Glomerular visceral epithelial cell (primary cell): ENCODE measurements at regions not wholly inside any gene's neighbourhood (a gene's known extent, or its start where the extent isn't known, plus 50 kb on each side); places are given as distances from the start of the nearest gene placed in this dataset.

Experiments
- DNase-seq: peaks from one replicate; pipeline ENCODE4 v3.0.0-alpha.2; 2016; ENCODE audit errors: extremely low spot score

DNA sequence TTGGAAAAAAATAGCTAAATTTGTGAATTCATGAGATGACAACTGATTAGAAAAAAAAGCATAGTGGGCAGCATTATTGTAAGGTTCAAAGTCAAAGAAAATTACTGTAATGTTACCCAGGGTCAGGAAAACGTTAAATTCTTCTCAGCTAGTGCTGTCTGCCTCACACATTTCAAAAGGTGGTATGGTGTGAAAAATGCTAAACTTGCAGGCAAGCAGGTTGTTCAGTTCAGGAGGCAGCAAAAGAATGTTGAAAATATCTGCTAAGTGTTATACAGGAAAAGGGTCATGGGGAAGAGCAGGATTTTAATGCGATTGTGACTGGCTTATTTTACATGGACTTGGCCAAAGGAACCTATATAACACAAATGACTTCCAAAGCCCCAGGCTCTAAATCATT is 232.5 kb upstream of the NDST3 start:
- DNase-seq: no peak

GRCh38 chr4:117811731-117812130 is 222.6 kb upstream of the NDST3 start:
- no peak for DNase-seq

DNA sequence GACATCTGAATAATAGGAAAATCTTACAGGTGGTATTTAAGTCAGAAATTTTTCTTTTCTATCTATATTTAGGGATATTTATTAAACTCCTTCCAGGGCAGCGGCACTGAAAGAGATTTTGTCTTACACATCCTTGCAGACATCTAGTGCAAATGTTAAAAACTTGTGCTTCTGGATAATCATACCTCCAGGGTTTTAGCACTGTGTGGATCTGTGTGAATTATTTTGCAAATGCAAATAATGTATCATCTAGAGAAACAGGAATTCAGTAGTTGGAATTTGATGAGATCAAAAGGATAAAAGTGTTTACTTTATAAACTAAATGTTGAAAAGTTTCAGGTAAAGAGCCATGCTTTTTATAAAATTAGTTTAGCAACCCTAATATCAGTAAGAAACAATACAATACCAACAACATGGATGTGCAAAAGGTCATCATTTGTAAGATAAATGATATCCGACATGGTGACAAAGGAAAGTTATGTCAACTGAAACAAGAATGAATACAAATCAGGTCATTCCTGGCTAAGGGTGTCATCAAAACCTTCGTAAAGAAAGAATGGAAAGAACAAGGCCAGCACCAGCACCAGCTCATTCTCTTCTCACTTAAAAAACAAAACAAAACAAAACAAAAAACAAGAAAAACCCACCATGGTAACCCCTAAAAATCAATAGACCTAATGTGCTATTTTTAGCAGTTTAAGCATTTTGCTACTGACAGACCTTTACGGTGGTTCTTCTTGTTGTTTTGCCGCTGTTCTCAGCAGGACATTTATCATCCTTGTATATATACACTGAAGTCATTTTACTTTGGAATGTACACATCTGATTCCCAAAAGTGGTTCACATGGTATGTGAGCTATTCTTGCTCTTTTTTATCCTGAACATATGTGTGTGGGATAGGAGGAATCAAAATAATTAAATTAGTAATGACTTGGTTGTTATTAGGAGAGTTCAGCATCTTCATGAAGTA is 219.7 kb upstream of the NDST3 start:
- DNase-seq: no peak

DNA sequence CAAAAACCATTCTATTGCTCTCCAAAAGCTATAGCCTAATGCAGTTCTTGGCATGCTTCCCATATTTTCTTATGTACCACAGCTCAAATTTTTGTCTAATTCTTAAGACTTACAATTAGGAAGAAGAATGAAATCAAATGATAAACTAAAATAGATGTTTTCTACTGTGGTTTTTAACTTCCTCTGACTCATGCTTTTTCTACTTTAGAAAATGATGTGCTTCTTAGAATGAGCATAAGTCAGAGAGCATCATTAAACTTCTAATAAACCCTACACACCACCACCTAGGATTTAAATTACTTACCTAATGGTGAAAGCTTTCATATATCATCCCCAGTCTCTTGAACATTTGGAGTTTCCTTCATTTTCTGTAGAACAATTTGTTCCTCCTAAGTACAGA is 217.0 kb upstream of the NDST3 start:
- DNase-seq: peak; percentile 1

DNA sequence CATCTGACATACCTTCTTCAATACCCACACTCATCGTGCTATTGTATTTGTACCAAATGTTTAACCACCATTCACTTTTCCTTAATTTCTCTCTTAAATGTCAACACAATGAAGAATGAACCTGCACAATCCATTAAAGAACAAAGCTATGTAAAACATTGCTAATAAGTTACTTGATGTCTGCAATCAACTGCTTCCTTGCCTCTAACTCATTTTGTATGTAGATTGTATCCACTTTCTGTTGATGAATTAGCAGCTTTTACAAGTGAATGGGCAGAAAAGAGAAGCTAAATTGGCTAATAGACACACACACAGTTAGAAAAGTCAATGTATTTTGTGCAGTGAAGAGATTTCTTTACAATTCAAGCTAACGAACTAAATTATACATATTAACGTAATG is 212.5 kb upstream of the NDST3 start:
- no peak for DNase-seq

DNA sequence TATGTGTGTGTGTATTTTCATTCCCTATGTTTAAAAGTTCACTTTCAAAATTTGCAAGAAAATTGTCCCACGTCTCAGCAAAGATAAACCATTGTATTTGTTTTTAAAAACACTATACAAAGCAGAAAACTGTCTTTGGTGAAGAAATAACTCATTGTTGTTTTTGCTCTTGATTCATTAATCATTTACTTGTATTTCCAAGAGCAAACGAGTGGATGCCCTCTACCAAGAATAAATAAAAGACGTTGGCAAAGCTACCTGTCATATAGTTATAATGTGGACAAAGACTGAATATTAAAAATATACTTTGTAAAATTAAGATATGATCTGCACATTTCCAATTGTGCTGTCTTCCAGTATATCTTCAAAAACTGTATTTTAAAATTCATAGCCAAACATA is 210.9 kb upstream of the NDST3 start:
- DNase-seq: no peak

DNA sequence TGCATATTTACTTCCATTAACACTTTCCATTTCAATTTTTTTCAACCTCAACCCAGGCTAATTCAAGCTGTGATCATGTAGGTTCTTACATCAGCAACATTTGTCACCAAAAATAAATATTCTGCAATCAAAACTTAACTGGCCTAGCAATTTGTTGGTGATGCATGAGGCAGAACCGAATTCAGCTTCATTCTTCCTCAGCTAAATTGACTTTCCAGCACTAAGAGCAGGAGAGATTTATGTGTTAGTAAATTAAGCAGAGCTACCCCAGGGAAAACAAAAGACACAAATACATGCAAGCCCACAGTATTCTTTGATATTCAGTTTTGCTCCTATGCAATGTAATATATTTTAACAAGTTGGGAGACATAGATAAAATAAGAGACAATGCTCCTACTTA is 208.7 kb upstream of the NDST3 start:
- DNase-seq: no peak

DNA sequence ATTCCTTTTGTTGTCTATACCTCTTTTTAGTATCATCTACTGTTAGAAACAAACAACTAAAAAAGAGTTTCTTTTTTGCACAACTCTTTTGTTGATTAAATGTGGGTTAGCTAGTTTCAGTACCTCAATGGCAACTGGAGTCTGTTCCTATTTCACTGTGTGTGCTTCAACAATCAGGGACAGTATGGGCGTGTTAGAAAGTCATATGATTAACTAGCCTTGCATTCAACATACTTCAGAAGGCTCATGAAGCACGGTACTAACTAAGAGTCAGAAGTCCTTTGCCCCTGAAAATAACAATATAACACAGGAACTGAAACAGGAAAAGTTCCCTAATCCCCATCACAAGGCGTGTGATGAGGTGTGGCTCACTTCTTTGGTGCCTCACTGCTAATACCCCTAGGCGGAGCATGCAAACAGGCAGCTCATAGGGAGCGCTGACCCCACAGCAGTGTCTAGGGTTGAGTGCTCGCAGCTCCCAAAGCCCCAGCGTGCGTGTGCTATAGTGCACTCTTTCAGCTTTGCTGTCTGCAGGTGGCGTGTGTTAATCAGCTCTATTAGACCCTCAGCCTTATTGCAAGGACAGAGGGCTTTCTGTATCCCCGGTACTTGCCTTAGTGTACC is 203.1 kb upstream of the NDST3 start:
- DNase-seq: no peak

DNA sequence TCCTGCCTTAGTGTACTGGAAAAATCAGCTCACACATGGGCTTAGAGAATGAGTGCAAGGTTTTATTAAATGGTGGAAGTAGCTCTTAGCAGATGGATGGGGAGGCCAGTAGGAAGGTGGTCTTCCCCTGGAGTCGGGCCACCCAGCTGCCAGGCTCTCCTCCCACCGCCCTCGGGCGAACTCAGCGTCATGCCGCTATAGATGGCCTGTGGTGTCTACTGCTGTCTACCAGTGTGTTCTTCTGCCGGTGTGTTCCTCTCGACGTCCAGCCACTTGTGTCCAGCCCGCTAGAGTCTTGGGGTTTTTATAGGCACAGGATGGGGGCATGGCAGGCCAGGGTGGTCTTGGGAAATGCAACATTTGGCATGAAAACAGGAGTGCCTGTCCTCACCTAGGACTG is 198.7 kb upstream of the NDST3 start:
- DNase-seq: no peak

DNA sequence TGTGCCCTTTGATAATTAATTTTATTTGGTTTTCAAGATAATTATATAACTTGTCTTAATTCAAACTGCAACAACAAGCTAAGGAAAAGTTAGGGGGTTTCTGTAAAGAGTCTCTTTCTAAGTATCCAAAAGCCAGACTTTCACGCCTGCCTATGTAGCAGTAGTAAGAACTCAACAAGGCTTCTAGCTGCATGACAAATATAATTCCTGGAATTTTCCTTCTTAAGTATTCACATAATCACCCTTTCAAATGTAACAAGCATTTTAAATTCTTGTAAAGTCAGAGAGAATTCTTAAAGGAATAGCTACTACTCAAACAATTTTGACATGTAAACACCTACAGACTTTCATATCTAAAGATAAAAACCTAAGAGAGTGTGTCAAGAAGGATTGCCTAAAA is 189.7 kb upstream of the NDST3 start:
- no peak for DNase-seq

DNA sequence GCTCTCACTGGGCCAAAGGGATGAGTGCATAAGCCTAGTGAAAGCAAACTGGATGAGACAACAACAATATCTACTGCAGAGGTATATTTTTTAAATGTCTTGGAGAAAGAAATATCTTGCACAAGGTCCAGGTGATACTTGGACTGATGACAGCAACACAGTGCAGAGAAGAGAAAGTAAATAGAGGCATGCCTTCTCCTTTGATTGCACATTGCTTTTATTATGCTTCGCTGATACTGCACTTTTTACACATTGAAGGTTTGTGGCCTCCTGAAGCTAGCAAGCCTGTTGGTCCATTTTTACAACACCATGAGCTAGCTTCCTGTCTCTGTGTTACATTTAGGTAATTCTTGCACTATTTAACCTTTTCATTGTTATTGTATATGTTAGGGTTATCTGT is 189.0 kb upstream of the NDST3 start:
- no peak for DNase-seq

DNA sequence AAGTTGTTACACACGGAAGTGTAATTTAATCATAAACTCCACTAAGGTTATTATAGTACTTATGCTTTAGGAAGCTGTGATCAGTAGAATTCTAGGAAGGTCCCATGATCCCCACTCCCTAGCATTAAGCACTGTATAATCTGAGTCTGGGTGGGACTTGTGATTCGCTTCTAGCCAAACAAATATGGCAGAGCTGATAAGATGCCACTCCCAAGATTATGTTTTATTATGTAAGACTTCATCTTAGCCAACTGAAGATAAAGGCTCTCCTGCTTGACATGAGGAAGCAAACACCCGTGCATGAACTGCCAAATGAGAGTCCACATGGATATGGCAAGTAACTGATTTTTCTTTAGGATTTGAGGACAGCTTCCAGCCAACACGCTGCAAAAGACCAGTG is 186.4 kb upstream of the NDST3 start:
- no peak for DNase-seq

DNA sequence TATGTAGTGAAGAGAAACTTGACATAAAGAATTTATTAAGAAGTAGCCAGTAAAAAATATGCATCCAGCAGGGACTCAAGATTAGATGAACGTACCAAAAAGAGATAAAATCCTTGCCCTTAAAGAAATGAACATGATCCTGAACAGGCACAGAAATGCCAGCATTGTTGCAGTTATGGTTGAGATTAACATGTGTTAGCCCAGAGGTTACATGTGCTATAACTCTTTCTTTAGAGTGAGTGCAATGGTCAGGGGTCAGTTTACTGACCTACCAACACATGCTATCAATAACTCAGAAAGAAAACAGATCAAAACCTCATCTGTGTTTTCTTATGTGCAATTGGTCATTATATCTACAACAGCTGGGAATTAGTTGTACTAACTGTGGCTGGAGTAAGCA is 166.1 kb upstream of the NDST3 start:
- DNase-seq: no peak

- DNase-seq: no peak
Observed at GRCh38 chr4:117873779-117874178, 160.5 kb upstream of the NDST3 start.

GRCh38 chr4:117874216-117874615 is 160.1 kb upstream of the NDST3 start:
- no peak for DNase-seq

- DNase-seq: no peak
Observed at GRCh38 chr4:117889978-117890377, 144.3 kb upstream of the NDST3 start.

- peak; percentile 45 for DNase-seq
Observed at GRCh38 chr4:117893207-117893606, 141.1 kb upstream of the NDST3 start.

- peak; percentile 7 for DNase-seq
Observed at GRCh38 chr4:117898496-117898895, 135.8 kb upstream of the NDST3 start.

DNA sequence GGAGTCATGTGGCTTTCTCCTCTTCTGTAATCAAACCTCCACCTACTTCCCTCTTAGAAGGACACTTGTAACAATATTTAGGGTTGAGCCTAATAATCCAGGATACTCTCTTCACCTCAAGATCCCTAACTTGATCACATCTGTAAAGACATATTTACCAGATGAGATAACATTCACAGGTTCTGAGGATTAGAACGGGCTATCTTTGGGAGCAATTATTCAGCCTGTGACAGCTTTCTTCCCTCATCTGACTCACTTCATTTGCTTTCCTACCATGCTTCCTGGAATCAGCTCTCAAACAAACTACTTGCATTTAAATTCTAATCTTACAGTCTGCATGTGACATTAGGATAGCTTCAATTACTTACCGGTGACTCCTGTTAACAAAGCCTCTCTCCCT is 133.5 kb upstream of the NDST3 start:
- DNase-seq: peak; percentile 16

DNA sequence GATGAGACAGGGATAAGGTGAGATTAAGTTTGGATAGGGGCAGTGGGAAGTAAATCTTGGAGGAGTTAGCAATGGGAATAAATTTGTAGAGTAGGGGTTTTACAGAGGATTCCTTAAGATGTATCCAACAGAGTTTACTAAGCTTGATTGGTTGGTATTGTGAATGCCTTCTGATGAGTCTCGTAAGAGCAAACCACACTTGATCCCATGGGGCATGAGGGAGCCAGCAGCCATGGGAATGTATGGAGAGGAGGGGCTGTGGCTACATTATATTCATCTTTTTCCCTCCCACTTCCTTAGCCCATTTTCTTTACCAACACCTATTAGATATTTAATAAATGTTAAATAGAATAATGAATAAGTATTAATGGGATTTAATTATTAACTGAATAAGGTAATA is 126.6 kb upstream of the NDST3 start:
- no peak for DNase-seq

DNA sequence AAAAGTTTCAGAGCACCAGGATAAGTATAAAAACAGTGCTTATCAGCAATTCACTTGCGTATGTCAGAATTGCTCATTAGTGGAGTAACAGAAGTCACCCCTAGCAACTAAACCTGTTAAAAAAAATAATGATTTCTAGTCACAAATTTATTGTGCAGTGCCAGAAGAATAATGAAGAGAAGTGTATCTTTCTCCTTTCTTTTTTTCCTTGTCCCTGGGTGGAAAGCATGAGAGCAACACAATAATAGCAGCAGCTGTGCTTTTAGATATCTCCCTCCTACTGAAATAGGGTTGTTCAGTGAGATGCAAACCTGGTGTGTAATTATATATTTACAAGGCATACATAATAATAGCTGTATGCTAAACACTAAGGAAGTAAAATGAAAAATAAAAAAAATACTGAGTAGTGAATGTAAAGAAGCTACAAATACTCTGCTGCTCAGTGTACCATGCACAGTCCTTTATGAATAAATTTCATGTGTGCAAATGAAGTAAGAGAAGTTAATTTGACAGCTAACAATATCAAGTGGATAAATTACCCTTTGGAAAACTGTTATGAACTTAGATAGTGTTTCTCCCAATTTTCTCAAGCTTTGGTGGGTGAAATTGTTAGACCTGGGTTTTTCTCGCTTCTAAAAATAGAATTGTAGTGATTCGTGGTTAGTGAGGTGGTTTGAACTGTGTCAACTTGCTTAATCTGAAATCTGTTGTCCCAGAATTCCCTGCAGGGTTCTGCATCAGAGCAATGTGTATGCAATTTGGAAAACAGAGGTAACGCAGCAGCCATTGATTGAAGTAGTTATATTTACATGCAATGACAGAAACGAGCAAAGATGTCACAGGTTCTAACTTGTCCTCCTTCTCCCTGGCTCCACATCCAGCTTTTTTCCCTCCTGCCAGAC is 125.7 kb upstream of the NDST3 start:
- no peak for DNase-seq

- DNase-seq: no peak
Observed at GRCh38 chr4:117916728-117917127, 117.6 kb upstream of the NDST3 start.
